Activated CD8-positive, alpha-beta memory T cell treated with anti-CD3 and anti-CD28 coated beads, Interleukin-2, amount 10 ng/mL, durations not matched to agents 7 days and 5 days (primary cell): ENCODE measurements at regions not wholly inside any gene's neighbourhood (a gene's known extent, or its start where the extent isn't known, plus 50 kb on each side); places are given as distances from the start of the nearest gene placed in this dataset.

Source experiments
- ATAC-seq: fragments of 150-1000 bp; cut with Tn5 transposase; one replicate; pipeline ENCODE4 v1.10.0; 2021; ENCODE audit warnings: moderate library complexity
- CTCF ChIA-PET: fragments of 350-600 bp; sonication (Branson Sonifier 250); formaldehyde crosslinking; loops from one replicate; lab custom pipeline; 2021; ENCODE audit warnings: antibody characterized with exemption; lab: Charles Lee
- DNase-seq: peaks from one replicate; pipeline ENCODE4 v3.0.0-alpha.2; 2020
- H3K27ac Mint-ChIP-seq: one replicate; pipeline ENCODE4 v1.8.0; 2021; ENCODE audit warnings: mild to moderate bottlenecking, mixed read lengths
- H3K27me3 Mint-ChIP-seq: one replicate; pipeline ENCODE4 v1.8.0; 2021; ENCODE audit warnings: mixed read lengths
- H3K36me3 Mint-ChIP-seq: one replicate; pipeline ENCODE4 v1.8.0; 2021; ENCODE audit warnings: mild to moderate bottlenecking, mixed read lengths
- H3K4me1 Mint-ChIP-seq: one replicate; pipeline ENCODE4 v1.8.0; 2021; ENCODE audit warnings: mixed read lengths
- H3K4me3 Mint-ChIP-seq: one replicate; pipeline ENCODE4 v1.8.0; 2021; ENCODE audit warnings: mild to moderate bottlenecking, moderate library complexity, mixed read lengths
- H3K9me3 Mint-ChIP-seq: one replicate; pipeline ENCODE4 v1.8.0; 2022; ENCODE audit warnings: low read depth, mixed read lengths

DNA sequence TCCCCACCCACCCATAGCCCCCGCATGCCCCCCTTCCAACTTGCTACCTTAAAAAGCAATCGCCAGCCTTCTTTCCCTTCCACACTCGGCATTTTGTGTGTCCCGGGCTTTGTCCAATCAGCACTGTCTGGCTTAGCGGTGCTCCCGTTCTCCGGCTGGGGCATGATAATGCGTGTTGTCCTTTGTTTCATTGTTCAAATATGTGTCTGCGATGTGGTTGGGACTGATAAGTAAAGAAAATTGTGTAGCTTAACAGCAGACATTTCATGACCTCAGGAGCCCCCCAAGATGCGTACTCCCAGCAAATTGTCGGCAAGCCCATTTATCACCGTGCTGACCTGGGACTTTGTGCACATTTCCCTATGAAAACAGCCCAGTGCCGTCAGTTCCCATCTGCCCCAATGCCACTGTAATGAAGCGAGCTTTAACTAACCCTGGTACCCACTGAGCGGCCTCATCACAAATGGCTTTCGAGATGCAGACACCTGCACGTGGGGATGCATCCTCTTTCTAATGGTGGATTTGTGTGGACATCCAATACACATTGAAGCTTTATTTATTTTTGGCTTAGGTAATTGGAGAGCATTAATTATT lies 167.0 kb upstream of the E2F8 start:
- CTCF ChIA-PET: no interaction called here

DNA sequence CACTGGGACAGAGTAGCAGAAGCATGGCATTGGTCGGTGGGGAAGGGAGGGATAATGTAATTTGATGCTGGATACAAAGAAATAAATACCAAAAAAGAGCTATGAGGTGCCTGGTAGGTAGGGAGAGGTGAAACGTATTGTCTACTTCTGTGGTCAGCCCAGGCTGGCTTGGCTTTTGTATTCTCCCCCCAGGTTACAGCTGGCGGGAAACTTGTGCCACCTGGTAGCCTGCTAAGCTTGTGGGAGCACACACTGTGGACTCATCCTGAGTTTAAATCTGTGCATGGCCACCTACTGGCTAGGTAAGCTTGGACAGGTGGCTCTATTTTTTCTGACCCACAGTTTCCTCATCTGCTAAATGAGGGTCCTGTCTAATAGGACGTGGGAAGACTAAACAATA lies 165.2 kb upstream of the E2F8 start:
- H3K4me1 Mint-ChIP-seq: no peaks in the 10 kb centered on the region
- H3K36me3 Mint-ChIP-seq: no peaks in the 10 kb centered on the region
- no peak overlapping the region for H3K27ac Mint-ChIP-seq
- CTCF ChIA-PET: no interaction called here
- H3K27me3 Mint-ChIP-seq: peaks cover 27% of the 10 kb centered on the region
- no peak for DNase-seq
- ATAC-seq: no peak
- H3K9me3 Mint-ChIP-seq: no peaks in the 10 kb centered on the region
- no peak overlapping the region for H3K4me3 Mint-ChIP-seq

More for the DNA sequence above, 167.0 kb upstream of the E2F8 start:
- Mint-ChIP-seq H3K36me3 (no peaks in the 10 kb centered on the region), H3K27ac (no peak overlapping the region), H3K4me3 (no peak overlapping the region), H3K4me1 (no peaks in the 10 kb centered on the region), H3K27me3 (peaks cover 33% of the 10 kb centered on the region), H3K9me3 (no peaks in the 10 kb centered on the region)
- ATAC-seq (no peak), DNase-seq (no peak)

- H3K4me1 Mint-ChIP-seq: no peaks in the 10 kb centered on the region
- H3K27me3 Mint-ChIP-seq: peaks cover 23% of the 10 kb centered on the region
- DNase-seq (no peak), ATAC-seq (no peak)
- no peaks in the 10 kb centered on the region for H3K36me3 Mint-ChIP-seq
- CTCF ChIA-PET: no interaction called here
- no peaks in the 10 kb centered on the region for H3K9me3 Mint-ChIP-seq
- H3K4me3 Mint-ChIP-seq: no peak overlapping the region
- no peak overlapping the region for H3K27ac Mint-ChIP-seq
These were observed 164.0 kb upstream of the E2F8 start for GRCh38 chr11:19404787-19405186.

GRCh38 chr11:19403196-19403895 lies 162.6 kb upstream of the E2F8 start:
- Mint-ChIP-seq H3K36me3 (no peaks in the 10 kb centered on the region), H3K9me3 (no peaks in the 10 kb centered on the region), H3K27ac (no peak overlapping the region), H3K4me3 (no peak overlapping the region), H3K27me3 (peaks cover 23% of the 10 kb centered on the region), H3K4me1 (no peaks in the 10 kb centered on the region)
- CTCF ChIA-PET: no interaction called here
- DNase-seq (no peak), ATAC-seq (no peak)

- Mint-ChIP-seq H3K27me3 (peaks cover 15% of the 10 kb centered on the region), H3K27ac (no peak overlapping the region), H3K36me3 (no peaks in the 10 kb centered on the region), H3K4me3 (no peak overlapping the region), H3K4me1 (no peaks in the 10 kb centered on the region), H3K9me3 (no peaks in the 10 kb centered on the region)
- ATAC-seq (no peak), DNase-seq (no peak)
- CTCF ChIA-PET: no interaction called here
These were observed 159.6 kb upstream of the E2F8 start for GRCh38 chr11:19400296-19400695.

- CTCF ChIA-PET: no interaction called here
- ATAC-seq (no peak), DNase-seq (no peak)
- Mint-ChIP-seq H3K27ac (no peak overlapping the region), H3K36me3 (no peaks in the 10 kb centered on the region), H3K9me3 (no peaks in the 10 kb centered on the region), H3K4me1 (peaks cover 12% of the 10 kb centered on the region), H3K4me3 (no peak overlapping the region), H3K27me3 (peaks cover 14% of the 10 kb centered on the region)
These were observed 158.2 kb upstream of the E2F8 start for GRCh38 chr11:19398772-19399527.

- Mint-ChIP-seq H3K4me3 (no peak overlapping the region), H3K9me3 (no peaks in the 10 kb centered on the region), H3K27ac (no peak overlapping the region), H3K27me3 (peaks cover 12% of the 10 kb centered on the region), H3K4me1 (peaks cover 14% of the 10 kb centered on the region), H3K36me3 (no peaks in the 10 kb centered on the region)
- ATAC-seq (no peak), DNase-seq (no peak)
- CTCF ChIA-PET: no interaction called here
These were observed 157.5 kb upstream of the E2F8 start for GRCh38 chr11:19398273-19398672.

DNA sequence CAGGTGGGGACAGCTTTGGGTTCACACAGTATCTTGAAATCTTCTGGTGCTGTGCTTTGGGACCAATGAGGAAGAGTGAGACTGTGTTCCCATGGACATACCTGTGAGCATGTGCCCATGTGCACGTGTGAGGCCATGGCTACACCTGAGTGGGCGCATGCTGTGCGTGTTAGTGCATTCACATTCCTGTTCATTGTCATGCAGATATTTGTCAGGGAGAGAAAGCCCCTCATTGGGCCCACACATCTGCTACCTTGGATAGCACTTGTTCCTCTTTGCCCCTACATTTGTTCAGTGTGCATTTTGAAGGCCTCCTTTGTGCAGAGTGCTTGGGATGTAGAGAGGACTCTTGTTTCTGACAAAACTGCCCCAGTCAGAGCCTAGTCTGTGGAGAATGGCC lies 154.3 kb upstream of the E2F8 start:
- peaks cover 18% of the 10 kb centered on the region for H3K27me3 Mint-ChIP-seq
- H3K36me3 Mint-ChIP-seq: no peaks in the 10 kb centered on the region
- ATAC-seq (no peak), DNase-seq (no peak)
- H3K4me3 Mint-ChIP-seq: no peak overlapping the region
- peaks cover 14% of the 10 kb centered on the region for H3K4me1 Mint-ChIP-seq
- CTCF ChIA-PET: no interaction called here
- no peaks in the 10 kb centered on the region for H3K9me3 Mint-ChIP-seq
- no peak overlapping the region for H3K27ac Mint-ChIP-seq

DNA sequence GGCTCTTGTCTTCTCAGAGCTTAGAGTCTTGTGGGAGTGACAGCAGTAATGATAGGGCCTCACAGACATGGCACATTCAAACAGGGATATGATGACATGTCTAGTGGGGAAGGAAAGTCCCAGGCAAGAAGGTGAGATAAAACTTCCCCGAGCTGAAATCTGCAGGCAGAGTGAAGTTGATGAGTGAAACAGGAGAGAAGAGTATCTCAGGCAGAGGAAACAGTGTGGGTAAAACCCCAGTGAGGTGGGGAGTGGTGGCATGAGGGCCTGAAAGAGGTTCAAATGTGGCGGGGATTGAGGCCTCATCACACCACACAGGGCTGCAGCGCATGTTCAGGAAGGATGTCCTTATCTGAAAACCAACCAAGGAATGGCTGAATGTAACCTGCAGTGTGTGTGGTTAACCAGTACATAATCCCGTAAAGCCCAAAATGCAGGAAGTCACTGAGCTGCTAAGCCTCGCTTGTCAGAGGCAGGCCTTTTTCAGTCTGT lies 153.8 kb upstream of the E2F8 start:
- H3K27ac Mint-ChIP-seq: no peak overlapping the region

GRCh38 chr11:19393941-19394340 lies 153.2 kb upstream of the E2F8 start:
- DNase-seq (no peak), ATAC-seq (no peak)
- Mint-ChIP-seq H3K27me3 (peaks cover 26% of the 10 kb centered on the region), H3K4me3 (no peak overlapping the region), H3K9me3 (no peaks in the 10 kb centered on the region), H3K36me3 (no peaks in the 10 kb centered on the region), H3K27ac (no peak overlapping the region), H3K4me1 (peaks cover 14% of the 10 kb centered on the region)
- CTCF ChIA-PET: no interaction called here

More for the DNA sequence above, 153.8 kb upstream of the E2F8 start:
- Mint-ChIP-seq H3K4me3 (no peak overlapping the region), H3K36me3 (no peaks in the 10 kb centered on the region), H3K4me1 (peaks cover 14% of the 10 kb centered on the region), H3K9me3 (no peaks in the 10 kb centered on the region), H3K27me3 (peaks cover 20% of the 10 kb centered on the region)
- DNase-seq (peak; percentile 60), ATAC-seq (peak; percentile 74)
- CTCF ChIA-PET: no interaction called here

DNA sequence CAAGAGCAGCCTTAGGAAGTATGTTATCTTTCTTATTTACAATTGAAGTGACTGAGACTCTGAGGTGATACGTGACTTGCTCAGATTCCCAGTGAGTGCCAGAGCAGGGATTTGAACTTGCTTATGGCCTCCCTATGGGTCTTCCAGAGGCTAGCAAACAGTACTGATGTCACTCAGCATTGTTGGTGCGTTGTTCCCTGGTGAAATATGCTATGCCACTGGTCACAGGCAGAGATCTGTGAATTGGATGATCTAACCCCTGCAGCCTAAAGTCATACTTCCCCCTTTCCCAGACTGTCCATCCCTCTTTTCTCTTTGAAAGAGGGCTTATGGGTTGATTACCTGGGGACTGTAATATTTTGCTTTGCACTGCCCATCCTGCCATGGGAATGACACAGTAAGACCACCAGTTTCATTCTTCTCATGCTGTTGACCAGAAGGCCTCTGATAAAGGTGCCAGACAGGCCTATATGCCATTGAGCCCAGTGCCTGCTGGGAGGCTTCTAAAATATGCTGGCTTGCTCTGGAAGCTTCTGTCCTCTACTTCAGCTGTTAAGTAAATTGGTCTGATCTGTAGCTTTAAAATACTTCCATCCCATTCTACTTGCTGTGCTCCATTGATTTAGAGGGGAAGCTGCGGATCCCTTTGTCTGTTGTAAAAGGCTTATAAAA lies 152.2 kb upstream of the E2F8 start:
- DNase-seq (no peak), ATAC-seq (no peak)
- CTCF ChIA-PET: no interaction called here
- Mint-ChIP-seq H3K27ac (no peak overlapping the region), H3K4me3 (no peak overlapping the region), H3K4me1 (peaks cover 14% of the 10 kb centered on the region), H3K9me3 (no peaks in the 10 kb centered on the region), H3K36me3 (no peaks in the 10 kb centered on the region), H3K27me3 (peaks cover 31% of the 10 kb centered on the region)

DNA sequence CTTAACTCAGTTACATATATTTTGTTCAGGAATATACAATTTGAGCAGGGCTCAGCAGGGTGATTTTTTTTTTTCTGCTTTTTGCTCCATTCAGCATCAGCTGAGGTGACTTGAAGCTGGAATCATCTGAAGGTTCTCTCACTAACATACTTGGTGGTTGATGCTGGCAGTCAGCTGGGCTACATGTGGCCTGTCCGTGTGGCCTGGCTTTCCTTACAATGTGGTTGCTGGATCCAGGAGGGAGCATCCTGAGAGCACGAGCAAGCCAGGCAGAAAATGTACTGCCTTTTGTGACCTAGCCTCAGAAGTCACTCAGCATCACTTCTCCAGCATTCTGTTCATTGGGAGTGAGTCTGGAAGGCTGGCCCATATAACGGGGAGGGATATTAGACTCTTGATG lies 151.6 kb upstream of the E2F8 start:
- Mint-ChIP-seq H3K27me3 (peaks cover 36% of the 10 kb centered on the region), H3K27ac (no peak overlapping the region), H3K4me1 (peaks cover 14% of the 10 kb centered on the region), H3K4me3 (no peak overlapping the region), H3K9me3 (no peaks in the 10 kb centered on the region), H3K36me3 (no peaks in the 10 kb centered on the region)
- CTCF ChIA-PET: no interaction called here
- DNase-seq (no peak), ATAC-seq (no peak)

GRCh38 chr11:19391652-19392051 lies 150.9 kb upstream of the E2F8 start:
- Mint-ChIP-seq H3K4me1 (peaks cover 14% of the 10 kb centered on the region), H3K4me3 (no peak overlapping the region), H3K36me3 (no peaks in the 10 kb centered on the region), H3K27me3 (peaks cover 42% of the 10 kb centered on the region), H3K9me3 (no peaks in the 10 kb centered on the region), H3K27ac (no peak overlapping the region)
- ATAC-seq (no peak), DNase-seq (no peak)
- CTCF ChIA-PET: no interaction called here
